ENCODE measurements at regions not wholly inside any gene's neighbourhood (a gene's known extent, or its start where the extent isn't known, plus 50 kb on each side); places are given as distances from the start of the nearest gene placed in this dataset.

DNA sequence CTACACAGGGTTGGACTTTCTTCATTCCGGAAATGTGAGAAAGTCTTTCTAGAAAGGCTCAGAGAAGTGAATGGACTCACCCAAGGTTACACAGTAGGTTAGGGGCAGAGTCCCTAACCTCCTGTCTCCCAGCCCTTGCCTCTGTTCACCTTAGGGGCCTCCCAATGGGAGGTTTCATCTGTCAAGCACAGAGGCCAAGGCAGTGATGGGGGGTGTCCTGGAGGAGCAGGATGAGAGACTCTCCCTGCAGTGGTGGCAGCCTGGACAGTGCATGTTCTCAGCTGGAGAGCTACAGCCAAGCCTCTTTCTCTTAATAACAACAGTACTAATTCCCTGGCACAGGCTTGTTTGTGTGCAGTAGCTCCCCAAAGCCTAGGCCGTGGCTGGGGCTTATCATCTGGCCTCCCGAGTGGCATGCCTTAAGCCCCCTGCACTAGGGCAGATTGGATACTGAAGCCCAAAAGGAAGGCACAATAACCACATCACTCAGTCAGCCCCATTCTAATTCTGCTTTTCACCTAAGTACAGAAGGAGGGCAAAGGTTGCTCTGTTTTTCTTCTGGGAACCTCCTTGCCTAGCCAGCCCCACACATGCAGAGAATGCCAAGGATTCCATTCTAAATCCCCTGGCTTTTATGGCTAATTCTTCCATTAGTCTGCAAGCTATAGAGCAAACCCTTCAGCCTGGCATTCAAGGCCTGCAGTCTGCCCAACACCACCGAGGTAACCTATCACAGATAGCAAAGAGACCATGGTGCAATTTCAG lies 50.2 kb upstream of the XPA start:
- no peak for DNase-seq (ENCODE audit: low read depth, low spot score)

GRCh38 chr9:97748525-97748924 lies 51.4 kb upstream of the XPA start:
- no peak for DNase-seq (ENCODE audit: low read depth, low spot score)

GRCh38 chr9:97749928-97750327 lies 52.8 kb upstream of the XPA start:
- no peak for DNase-seq (ENCODE audit: low read depth, low spot score)

DNA sequence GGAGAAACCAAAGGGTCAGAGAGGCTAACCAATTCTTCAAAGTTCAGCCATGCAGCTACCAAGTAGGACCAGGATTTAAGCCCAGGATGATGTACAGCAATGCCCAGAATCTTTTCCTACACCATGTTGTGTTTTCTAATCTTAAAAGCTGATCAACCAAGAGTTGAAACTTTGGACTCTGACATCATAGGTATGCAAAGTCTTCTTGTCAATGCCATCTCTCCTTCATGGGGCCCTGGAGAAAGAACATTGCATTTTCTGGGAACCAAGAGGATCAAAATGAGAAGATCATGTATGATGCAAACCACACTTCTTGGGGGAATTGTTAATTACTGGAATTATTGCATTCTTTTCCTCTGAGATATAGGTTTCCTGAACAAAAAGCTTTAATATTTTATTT lies 54.4 kb upstream of the XPA start:
- no peak for DNase-seq (ENCODE audit: low read depth, low spot score)

DNA sequence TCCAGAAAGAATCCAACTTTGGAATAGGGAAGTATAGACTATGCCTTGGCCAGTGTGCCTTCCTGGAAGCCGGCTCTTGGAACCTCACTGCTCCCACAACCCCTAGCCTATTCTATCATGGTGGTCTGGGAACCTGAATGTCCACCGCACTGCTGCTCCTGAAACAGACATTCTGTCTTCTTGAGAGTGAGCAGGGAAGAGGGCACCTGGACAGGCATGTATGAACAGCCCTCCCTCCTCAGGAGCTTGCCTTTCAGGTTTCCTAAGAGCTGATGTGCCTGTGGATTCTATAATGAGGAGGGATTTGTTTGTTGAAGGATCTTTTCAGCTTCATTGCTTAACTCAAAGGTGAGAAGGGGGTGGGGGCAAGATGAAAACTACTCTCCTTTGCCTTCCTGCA lies 55.1 kb upstream of the XPA start:
- no peak for DNase-seq (ENCODE audit: low read depth, low spot score)

DNA sequence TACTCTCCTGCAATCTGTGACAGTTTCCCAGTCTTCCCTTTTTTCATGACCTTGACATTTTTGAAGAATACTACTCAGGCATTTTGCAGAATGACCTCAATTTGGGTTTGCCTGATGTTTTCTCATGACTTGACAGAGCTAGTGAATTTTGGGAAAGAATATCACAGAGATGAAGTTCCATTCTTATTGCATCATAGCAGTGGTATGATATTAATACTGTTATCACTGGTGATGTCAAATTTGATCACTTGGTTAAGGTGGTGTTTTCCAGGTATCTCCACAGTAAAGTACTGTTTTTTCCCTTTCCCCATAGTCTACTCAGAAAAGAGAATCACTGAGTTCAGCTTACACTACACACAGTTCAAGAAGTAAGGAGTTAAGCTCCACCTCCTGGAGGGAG lies 56.2 kb upstream of the XPA start:
- no peak for DNase-seq (ENCODE audit: low read depth, low spot score)

DNA sequence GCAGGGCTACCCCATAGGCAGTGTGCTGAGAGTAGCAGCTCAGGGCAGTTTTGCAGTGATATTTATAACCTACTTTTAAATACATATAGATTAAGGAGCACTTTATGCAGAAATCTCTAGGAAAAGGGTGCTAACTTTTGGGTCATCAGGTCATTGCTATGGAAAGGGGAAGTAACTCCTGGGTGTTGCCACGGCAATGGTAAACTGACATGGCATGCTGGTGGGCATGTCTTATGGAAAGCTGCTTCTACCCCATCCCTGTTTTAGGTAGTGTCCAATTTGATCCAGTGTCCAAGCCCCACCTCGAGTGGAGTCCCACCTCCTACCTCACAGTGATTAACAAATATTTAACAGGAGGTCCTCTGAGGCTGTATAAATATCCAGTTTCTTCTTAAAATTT lies 56.8 kb upstream of the XPA start:
- DNase-seq (ENCODE audit: low read depth, low spot score), result no peak

DNA sequence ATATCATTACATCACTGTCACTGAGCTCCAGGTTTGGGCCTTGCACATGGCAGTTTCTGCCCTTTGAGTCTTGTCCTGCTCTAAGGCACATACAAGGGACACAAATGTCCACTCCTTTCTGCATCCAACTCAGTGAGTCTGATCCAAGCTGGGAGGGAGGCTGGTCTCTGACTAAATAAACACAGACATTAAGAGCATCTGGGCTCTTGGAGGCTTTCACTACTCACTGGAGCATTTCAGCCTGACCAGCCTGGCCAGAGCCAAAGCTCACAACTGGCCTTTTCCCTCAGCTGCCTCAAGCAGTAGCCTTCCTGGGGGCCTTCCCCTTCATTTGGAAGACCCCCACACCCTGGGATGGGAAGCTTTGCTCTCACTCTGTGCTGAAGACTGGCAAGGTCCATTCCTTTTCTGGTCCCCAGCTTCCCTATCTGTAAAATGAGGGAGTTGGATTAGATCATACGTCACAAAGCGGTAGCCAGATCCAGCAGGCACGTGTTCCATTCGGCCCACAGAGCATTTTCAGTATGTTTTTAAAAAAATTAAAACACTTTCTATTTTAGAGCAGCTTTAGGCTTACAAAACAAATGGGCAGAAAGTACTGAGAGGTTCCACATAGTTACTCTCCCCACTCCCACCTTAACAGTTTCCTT lies 58.6 kb upstream of the XPA start:
- DNase-seq (ENCODE audit: low read depth, low spot score), result no peak

- no peak for DNase-seq (ENCODE audit: low read depth, low spot score)
Measured at GRCh38 chr9:97756991-97757390, 59.9 kb upstream of the XPA start.

DNA sequence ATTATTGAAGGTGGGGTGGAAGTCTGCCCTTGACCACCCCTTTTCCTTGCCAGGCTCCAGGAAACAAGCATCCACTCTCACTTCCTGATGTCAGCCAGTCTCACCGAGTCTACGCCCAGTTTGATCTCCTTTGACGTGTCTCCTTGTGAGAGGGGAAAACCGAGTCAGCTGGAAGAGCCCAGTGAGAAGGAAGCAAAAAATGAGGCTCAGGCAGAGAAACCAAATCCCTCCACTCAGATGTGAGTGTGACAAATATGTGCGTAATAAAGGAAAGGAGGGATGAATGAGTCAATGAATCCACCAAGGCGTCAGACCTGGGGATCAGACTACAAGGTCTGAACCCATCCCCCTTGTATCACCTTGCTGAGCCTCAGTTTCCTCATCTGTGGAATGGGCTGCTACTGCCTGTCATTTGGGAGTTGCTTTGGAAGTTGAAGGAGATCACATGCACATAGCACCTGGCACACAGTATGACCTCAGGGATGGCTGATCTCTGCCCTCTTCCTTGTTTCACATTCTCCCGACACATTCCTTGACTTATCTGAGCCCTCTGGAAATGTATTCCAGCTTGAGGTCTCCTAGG lies 61.3 kb upstream of the XPA start:
- DNase-seq (ENCODE audit: low read depth, low spot score), result no peak

GRCh38 chr9:97759581-97760288 lies 62.6 kb upstream of the XPA start:
- DNase-seq (ENCODE audit: low read depth, low spot score), result no peak

GRCh38 chr9:97761056-97761598 lies 64.0 kb upstream of the XPA start:
- no peak for DNase-seq (ENCODE audit: low read depth, low spot score)

DNA sequence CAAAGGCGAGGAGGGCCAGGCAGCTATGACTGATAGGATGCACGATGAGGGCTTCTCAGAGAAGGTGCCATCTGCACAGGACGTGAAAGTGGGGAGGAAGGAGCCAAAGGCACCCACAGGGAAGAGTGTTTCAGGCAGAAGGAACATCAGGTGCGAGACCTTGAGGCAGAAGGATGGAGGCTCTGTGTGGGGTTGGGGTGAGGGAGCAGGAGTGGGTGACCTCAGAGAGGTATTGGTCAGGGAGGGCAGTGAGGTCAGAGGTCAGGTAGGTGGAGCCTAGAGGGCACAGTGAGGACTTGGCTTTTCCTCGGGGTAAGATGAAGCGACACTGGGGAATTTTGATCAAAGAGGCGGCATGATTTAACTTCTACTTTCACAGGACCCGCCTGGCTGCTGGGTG lies 64.7 kb upstream of the XPA start:
- DNase-seq (ENCODE audit: low read depth, low spot score), result no peak

- no peak for DNase-seq (ENCODE audit: low read depth, low spot score)
Measured at GRCh38 chr9:97763874-97764273, 66.7 kb upstream of the XPA start.

DNA sequence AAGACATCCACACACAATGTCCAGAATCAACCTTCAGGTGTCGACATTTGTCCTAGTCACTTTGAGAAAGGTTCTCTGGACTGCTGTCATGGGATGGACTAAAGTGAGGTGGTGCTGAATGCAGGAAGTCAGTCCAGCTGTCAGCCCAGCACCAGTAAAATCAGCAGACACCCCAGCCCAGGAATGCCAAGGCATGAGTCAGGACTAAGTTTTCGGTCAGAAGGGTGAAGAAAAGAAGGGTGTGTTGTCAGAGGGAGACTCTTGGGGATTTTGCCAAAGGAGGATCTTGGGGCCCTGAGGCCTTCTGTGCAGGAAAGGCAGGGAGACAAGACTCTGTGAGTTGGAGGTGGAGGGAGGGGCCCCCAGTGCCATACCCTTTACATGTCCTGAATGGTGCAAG lies 69.0 kb upstream of the XPA start:
- DNase-seq (ENCODE audit: low read depth, low spot score), result no peak

DNA sequence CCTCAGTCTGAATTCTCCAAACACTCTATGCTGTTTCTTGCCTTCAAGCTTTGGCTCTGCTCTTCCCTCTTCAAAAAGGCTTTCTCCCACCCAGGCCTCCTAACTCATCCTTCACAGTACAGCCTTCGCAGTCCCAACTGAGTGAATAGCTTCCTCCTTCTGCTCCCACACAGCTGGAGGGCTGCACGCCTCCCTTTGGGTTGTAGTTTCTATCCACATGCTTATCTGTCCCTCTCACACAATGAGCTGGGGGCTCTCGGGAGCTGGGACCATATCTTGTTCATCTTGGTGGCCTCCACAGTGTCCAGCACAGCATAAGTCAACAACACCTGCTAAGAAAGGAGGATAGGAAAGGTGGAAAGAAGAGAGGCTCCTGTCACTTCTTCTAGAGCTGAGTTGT lies 69.5 kb upstream of the XPA start:
- DNase-seq (ENCODE audit: low read depth, low spot score), result no peak

GRCh38 chr9:97767891-97768290 lies 70.8 kb upstream of the XPA start:
- no peak for DNase-seq (ENCODE audit: low read depth, low spot score)

DNA sequence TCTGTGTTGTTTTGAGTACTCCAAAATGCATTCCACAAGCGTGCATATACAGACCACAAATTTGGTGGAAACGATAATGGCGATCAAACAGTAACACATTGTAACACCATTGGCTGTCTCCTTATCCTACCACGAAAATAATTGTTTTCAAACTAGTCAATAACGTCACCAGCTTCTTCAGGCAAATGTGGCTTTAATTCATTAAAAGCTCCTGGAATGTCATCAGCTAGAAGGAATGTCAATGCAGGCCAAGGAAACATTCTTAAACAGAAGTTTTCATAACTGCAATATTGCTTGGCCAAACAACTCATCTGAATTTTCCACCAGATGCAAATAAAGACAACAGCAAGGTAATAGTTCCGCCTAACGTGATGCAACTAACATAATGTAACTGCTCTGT lies 71.6 kb upstream of the XPA start:
- DNase-seq (ENCODE audit: low read depth, low spot score), result no peak

DNA sequence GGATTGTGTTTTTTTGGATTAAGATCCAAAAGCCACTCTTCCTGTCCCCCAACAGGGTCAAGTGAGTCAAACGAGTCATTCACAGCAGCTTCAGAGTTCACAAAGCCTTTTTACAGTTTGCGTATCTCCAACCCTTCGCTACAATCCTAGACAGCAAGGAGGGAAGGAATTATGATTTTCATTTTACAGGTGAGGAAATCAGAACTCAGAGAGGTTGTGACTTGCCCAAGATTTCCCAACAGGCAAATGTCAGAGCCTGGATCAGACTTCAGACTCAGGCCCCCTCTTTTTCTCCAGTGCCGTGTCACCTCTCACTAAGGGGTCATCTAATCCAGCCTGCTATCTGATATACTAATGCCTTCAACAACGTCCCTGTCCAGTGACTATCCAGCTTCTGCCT lies 72.1 kb upstream of the XPA start:
- DNase-seq (ENCODE audit: low read depth, low spot score), result no peak

DNA sequence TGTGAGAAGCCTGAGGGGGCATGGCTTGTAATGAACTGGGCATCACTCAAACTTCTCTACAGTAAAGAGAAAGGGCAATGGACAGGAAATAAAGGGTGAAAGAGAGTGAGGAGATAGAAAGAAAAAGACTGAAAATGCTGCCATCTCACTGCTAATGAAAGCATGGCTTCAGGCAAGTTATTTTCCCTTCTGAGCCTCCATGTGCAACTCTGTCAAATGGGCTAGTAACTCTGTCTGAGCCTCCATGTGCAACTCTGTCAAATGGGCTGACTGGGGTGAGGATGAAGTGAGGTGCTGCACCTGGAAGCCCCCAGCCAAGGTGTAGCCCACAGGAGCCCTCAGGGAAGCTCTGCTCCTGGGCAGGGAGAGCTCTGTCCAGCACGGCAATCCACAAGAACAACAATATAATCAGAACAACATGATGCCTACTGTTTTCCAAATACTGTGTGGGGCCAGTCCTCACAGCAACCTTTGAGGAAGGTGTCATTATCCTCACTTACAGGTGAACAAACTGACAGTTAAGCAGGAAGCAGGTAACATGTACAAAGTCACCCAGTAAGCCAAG lies 73.8 kb upstream of the XPA start:
- no peak for DNase-seq (ENCODE audit: low read depth, low spot score)

- no peak for DNase-seq (ENCODE audit: low read depth, low spot score)
Measured at GRCh38 chr9:97771641-97772040, 74.5 kb upstream of the XPA start.

DNA sequence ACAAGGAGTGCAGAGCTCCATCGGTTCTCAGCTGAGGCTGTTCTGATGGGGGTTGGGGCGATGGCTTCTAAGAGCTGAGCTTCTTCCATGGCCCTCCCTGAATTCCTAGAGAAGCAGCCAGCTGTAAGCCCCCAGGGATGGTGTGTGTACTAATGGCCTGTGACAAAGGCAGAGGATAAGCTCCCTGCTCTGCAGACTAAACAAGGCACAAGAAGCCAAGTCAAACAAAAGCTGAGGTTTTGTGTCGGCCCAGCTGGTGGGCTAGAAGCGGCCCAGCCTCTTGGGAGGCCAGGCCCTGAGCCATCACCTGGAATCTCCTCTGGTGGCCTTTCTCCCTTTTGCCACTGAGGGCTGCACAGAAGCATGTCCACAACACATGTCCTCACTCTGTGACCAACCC lies 75.0 kb upstream of the XPA start:
- no peak for DNase-seq (ENCODE audit: low read depth, low spot score)

Measured in activated naive CD8-positive, alpha-beta T cell treated with anti-CD3 and anti-CD28 coated beads, Interleukin-2, amount 50 U/mL, for 16 hours (primary cell).